Prostate gland (tissue), 2 donors: ENCODE measurements at regions not wholly inside any gene's neighbourhood (a gene's known extent, or its start where the extent isn't known, plus 50 kb on each side); places are given as distances from the start of the nearest gene placed in this dataset.
"Not testable (repeated sequence)": the region's sequence is repeated elsewhere in the genome, so short reads cannot be mapped to it uniquely, and the experiment has no call there.

ENCODE experiments used
- DNase-seq: peaks from one replicate; pipeline ENCODE4 v3.0.0-alpha.2; 2019; ENCODE audit warnings: low spot score
- H3K27ac ChIP-seq, 2 donors: fragments of 200-600 bp; sonication (generic); 2 replicates each; pipeline ENCODE4 v1.5.1; 2017 to 2019
- H3K27me3 ChIP-seq: fragments of 200-600 bp; sonication (generic); replicated peaks from 2 replicates; pipeline ENCODE4 v1.5.1; 2019; ENCODE audit not compliant: insufficient read depth
- H3K36me3 ChIP-seq, 2 donors: fragments of 200-600 bp; sonication (generic); 1 replicate in 1 of 2; 2 replicates in 1 of 2; pipeline versions ENCODE4 v1.5.1 to v1.8.1; 2017 to 2019
- H3K4me1 ChIP-seq: fragments of 200-600 bp; sonication (generic); replicated peaks from 2 replicates; pipeline ENCODE4 v1.5.1; 2019
- H3K4me3 ChIP-seq, 2 donors: fragments of 200-600 bp; sonication (generic); 2 replicates each; pipeline ENCODE4 v1.5.1; 2017 to 2019
- H3K9me3 ChIP-seq: fragments of 200-600 bp; sonication (generic); 2 replicates; pipeline ENCODE4 v1.5.1; 2017
- CTCF ChIP-seq, 4 experiments: fragments of 200-600 bp in 2 of 4; fragments of 450-650 bp in 2 of 4; sonication (generic) in 2 of 4; IDR thresholded peaks; 1 replicate in 3 of 4; 2 replicates in 1 of 4; pipeline ENCODE4 v1.5.1; 2016 to 2019; ENCODE audit warnings: antibody characterized with exemption in 4 of 4, mild to moderate bottlenecking in 2 of 4, moderate library complexity in 2 of 4
- POLR2A ChIP-seq: fragments of 450-650 bp; IDR thresholded peaks from one replicate; pipeline ENCODE4 v1.6.1; 2016; ENCODE audit warnings: antibody characterized with exemption, mild to moderate bottlenecking
- POLR2AphosphoS5 ChIP-seq: sonication (generic); formaldehyde crosslinking; IDR thresholded peaks from one replicate; pipeline ENCODE4 v1.6.1; 2017; ENCODE audit warnings: antibody characterized with exemption
- WGBS: methylation state at CpG from one replicate; pipeline ENCODE4 v1.1.5; 2018; 5-methylcytosine and 5-hydroxymethylcytosine counted together
- intact Hi-C: fragments of 100-400 bp; cut with DNase I; formaldehyde crosslinking; loops from one replicate; pipeline ENCODE4 v1.14.2; 2022

GRCh38 chr20:29443819-29444218 lies 1813.6 kb upstream of the DEFB115 start:
- WGBS, result 24% methylated on average over 3 of the region's 3 CpGs
- Histone ChIP-seq H3K27me3 (no peaks in the 10 kb centered on the region), H3K27ac (no peak overlapping the region), H3K36me3 (no peaks in the 10 kb centered on the region), H3K4me3 (no peak overlapping the region), H3K4me1 (no peaks in the 10 kb centered on the region), H3K9me3 (no peaks in the 10 kb centered on the region)
- no peak for DNase-seq
- TF ChIP-seq POLR2AphosphoS5, result no peak
- no peak for TF ChIP-seq CTCF (IDR thresholded peaks at IDR 0.05)
- no peak for TF ChIP-seq POLR2A
- intact Hi-C loops, result no loop called here

GRCh38 chr20:29445050-29445907 lies 1812.2 kb upstream of the DEFB115 start:
- Histone ChIP-seq H3K4me3 (peak overlapping the region in 1 of 2 donors; percentile 28), H3K27ac (peak overlapping the region in 1 of 2 donors; percentile 47)
- 18% methylated on average over 28 of the region's 28 CpGs for WGBS
- peak; percentile 49 for TF ChIP-seq POLR2AphosphoS5
- H3K4me1 ChIP-seq, H3K27me3 ChIP-seq, H3K36me3 ChIP-seq, H3K9me3 ChIP-seq, intact Hi-C loops: not testable (repeated sequence)
- DNase-seq, result peak; percentile 86

- H3K4me1 ChIP-seq, DNase-seq, H3K36me3 ChIP-seq, H3K4me3 ChIP-seq, H3K9me3 ChIP-seq, H3K27me3 ChIP-seq, H3K27ac ChIP-seq, intact Hi-C loops: not testable (repeated sequence)
- WGBS, result 33% methylated on average over 52 of the region's 52 CpGs
These were observed 1809.7 kb upstream of the DEFB115 start for GRCh38 chr20:29447517-29448484.

GRCh38 chr20:29448806-29449470 lies 1808.5 kb upstream of the DEFB115 start:
- Histone ChIP-seq H3K9me3 (no peaks in the 10 kb centered on the region), H3K27me3 (no peaks in the 10 kb centered on the region), H3K4me3 (no peak overlapping the region), H3K36me3 (no peaks in the 10 kb centered on the region), H3K4me1 (no peaks in the 10 kb centered on the region), H3K27ac (no peak overlapping the region)
- DNase-seq, result no peak
- intact Hi-C loops, result no loop called here
- 83% methylated on average over 18 of the region's 23 CpGs for WGBS
- TF ChIP-seq CTCF (IDR thresholded peaks at IDR 0.05) (no peak), POLR2A (no peak), POLR2AphosphoS5 (no peak)

- Histone ChIP-seq H3K27me3 (no peaks in the 10 kb centered on the region), H3K27ac (no peak overlapping the region), H3K4me3 (no peak overlapping the region), H3K9me3 (no peaks in the 10 kb centered on the region), H3K36me3 (no peaks in the 10 kb centered on the region), H3K4me1 (no peaks in the 10 kb centered on the region)
- TF ChIP-seq POLR2A, result no peak
- TF ChIP-seq CTCF (IDR thresholded peaks at IDR 0.05), result no peak
- no peak for TF ChIP-seq POLR2AphosphoS5
- DNase-seq, result no peak
- intact Hi-C loops, result loop anchor here (5.0 kb wide), 1 partner anchor 85 kb away; no protein-coding TSS in a partner anchor
- 66% methylated on average over 8 of the region's 8 CpGs for WGBS
These were observed 1805.3 kb upstream of the DEFB115 start for GRCh38 chr20:29452186-29452585.

GRCh38 chr20:29456987-29457693 lies 1800.3 kb upstream of the DEFB115 start:
- WGBS, result 63% methylated on average over 7 of the region's 7 CpGs

More at GRCh38 chr20:29456987-29457693, 1800.3 kb upstream of the DEFB115 start:
- intact Hi-C loops, H3K36me3 ChIP-seq, H3K9me3 ChIP-seq, H3K4me3 ChIP-seq, H3K4me1 ChIP-seq, DNase-seq, H3K27me3 ChIP-seq, H3K27ac ChIP-seq: not testable (repeated sequence)
